Large intestine (tissue), 3 donors: ENCODE measurements at regions not wholly inside any gene's neighbourhood (a gene's known extent, or its start where the extent isn't known, plus 50 kb on each side); places are given as distances from the start of the nearest gene placed in this dataset.
"Not testable (repeated sequence)": the region's sequence is repeated elsewhere in the genome, so short reads cannot be mapped to it uniquely, and the experiment has no call there.

Source experiments
- DNase-seq, 2 donors: peaks; one replicate each; pipeline versions ENCODE4 v3.0.0 to v3.0.0-alpha.2; 2013
- H3K27ac ChIP-seq: one replicate; pipeline ENCODE4 v1.5.1; 2013; ENCODE audit warnings: low read length
- H3K27me3 ChIP-seq: 2 replicates; pipeline ENCODE4 v1.6.1; 2013; ENCODE audit warnings: low read length; ENCODE audit not compliant: control insufficient read depth, insufficient read depth
- H3K36me3 ChIP-seq: 2 replicates; pipeline ENCODE4 v1.6.1; 2013; ENCODE audit warnings: low read length; ENCODE audit not compliant: control insufficient read depth, insufficient read depth
- H3K4me1 ChIP-seq: one replicate; pipeline ENCODE4 v1.6.1; 2013; ENCODE audit warnings: low read length; ENCODE audit not compliant: control insufficient read depth, insufficient read depth
- H3K4me3 ChIP-seq: one replicate; pipeline ENCODE4 v1.5.1; 2013; ENCODE audit warnings: low read length
- H3K9me3 ChIP-seq: one replicate; pipeline ENCODE4 v1.6.1; 2013; ENCODE audit warnings: mild to moderate bottlenecking, low read depth, low read length, moderate library complexity; ENCODE audit not compliant: control insufficient read depth
- WGBS: methylation state at CpG from one replicate; pipeline ENCODE4 v1.1.5; 2013; ENCODE audit warnings: low lambda C conversion rate; ENCODE audit not compliant: insufficient coverage; 5-methylcytosine and 5-hydroxymethylcytosine counted together

DNA sequence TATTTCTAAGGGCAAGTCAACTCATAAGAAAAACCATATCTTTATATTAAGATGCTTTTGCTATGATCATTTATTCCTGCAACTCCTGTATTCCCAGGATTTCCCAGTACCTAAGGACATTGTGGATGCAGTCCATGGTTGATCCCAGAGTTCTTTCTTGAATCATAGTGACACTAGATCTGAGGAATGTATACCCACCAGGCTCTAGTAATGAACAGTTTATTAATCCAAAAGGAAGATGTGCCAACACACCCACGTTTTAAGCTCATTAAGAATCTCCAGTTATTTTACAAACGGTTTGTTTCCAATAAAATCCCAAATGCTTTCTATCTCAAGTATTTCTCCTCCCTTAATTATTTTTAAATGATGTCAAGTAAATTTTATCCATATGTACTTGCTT, 210.8 kb upstream of the ZEB2 start:
- Histone ChIP-seq H3K4me3 (no peak overlapping the region), H3K27me3 (no peaks in the 10 kb centered on the region), H3K27ac (no peak overlapping the region), H3K4me1 (no peaks in the 10 kb centered on the region), H3K36me3 (no peaks in the 10 kb centered on the region), H3K9me3 (peaks cover 2% of the 10 kb centered on the region)
- 100% methylated on average over 1 of the region's 2 CpGs for WGBS
- DNase-seq = no peak

DNA sequence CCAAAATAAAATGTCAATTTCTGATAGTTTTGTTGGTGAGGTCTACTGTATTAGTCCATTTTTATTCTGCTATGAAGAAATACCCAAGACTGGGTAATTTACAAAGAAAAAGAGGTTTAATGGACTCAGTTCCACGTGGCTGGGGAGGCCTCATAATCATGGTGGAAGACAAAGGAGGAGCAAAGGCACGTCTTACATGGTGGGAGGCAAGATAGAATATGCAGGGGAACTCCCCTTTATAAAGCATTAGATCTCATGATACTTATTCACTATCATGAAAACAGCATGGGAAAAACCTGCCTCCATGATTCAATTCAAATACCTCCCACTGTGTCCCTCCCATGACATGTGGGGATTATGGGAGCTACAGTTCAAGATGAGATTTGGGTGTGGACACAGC, 204.5 kb upstream of the ZEB2 start:
- H3K27ac ChIP-seq, H3K27me3 ChIP-seq, H3K4me1 ChIP-seq, DNase-seq, H3K4me3 ChIP-seq, H3K36me3 ChIP-seq, H3K9me3 ChIP-seq: not testable (repeated sequence)
- WGBS = no CpG with 5 or more reads among the region's 2 CpGs

GRCh38 chr2:144718376-144718775, 198.5 kb upstream of the ZEB2 start:
- DNase-seq = no peak
- H3K4me3 ChIP-seq = no peak overlapping the region
- no peaks in the 10 kb centered on the region for H3K27me3 ChIP-seq
- no peak overlapping the region for H3K27ac ChIP-seq
- no peaks in the 10 kb centered on the region for H3K9me3 ChIP-seq
- H3K36me3 ChIP-seq = no peaks in the 10 kb centered on the region
- no peaks in the 10 kb centered on the region for H3K4me1 ChIP-seq

- Histone ChIP-seq H3K27ac (no peak overlapping the region), H3K4me3 (no peak overlapping the region), H3K9me3 (no peaks in the 10 kb centered on the region), H3K4me1 (no peaks in the 10 kb centered on the region), H3K36me3 (no peaks in the 10 kb centered on the region), H3K27me3 (no peaks in the 10 kb centered on the region)
- DNase-seq = no peak
- 92% methylated on average over 2 of the region's 3 CpGs for WGBS
These were observed 196.1 kb upstream of the ZEB2 start for GRCh38 chr2:144715992-144716391.

DNA sequence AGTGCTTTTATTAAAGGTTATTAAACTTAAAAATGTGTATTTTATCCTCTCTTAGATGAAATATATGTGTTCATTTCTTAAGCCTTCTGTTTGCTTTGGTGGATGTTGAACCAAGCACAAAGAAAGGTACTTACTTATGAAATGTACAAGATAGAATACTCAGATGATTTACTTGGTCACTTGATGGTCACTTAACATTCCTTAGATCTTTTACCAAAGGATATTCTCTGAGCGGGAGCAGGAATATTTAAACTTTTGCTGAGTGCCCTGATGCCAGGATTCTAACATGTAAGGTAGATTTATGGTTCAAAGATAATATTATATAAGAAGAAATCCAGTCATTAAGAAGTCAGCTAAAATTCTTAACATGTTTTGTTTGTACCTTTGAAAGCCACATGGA, 193.5 kb upstream of the ZEB2 start:
- H3K4me1 ChIP-seq = no peaks in the 10 kb centered on the region
- H3K4me3 ChIP-seq = no peak overlapping the region
- H3K27me3 ChIP-seq = no peaks in the 10 kb centered on the region
- DNase-seq = no peak
- no peaks in the 10 kb centered on the region for H3K9me3 ChIP-seq
- no peaks in the 10 kb centered on the region for H3K36me3 ChIP-seq
- no CpG with 5 or more reads among the region's 1 CpG for WGBS
- H3K27ac ChIP-seq = no peak overlapping the region

DNA sequence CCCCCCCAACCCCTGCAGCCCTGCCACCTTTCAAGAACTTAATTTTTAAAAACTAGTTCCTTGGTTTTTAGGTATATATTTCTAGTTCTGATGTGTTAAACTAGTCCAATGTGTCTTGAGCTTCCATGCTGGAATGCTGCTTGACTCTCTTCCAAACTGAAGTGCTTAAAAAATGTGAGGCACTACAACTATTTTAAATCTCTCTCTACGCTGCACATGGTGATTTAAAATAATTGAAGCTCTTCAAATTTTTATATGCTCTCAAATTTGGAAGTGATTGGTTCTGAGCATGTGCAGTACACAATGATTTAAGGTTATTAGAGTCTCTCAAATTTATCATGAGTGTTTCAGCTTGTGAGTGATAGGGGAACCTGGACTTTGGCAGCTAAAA, 192.6 kb upstream of the ZEB2 start:
- no peak overlapping the region for H3K27ac ChIP-seq
- no peaks in the 10 kb centered on the region for H3K4me1 ChIP-seq
- no peak overlapping the region for H3K4me3 ChIP-seq
- no peaks in the 10 kb centered on the region for H3K27me3 ChIP-seq
- no peak for DNase-seq
- no peaks in the 10 kb centered on the region for H3K9me3 ChIP-seq
- WGBS = no CpG with 5 or more reads among the region's 1 CpG
- no peaks in the 10 kb centered on the region for H3K36me3 ChIP-seq

DNA sequence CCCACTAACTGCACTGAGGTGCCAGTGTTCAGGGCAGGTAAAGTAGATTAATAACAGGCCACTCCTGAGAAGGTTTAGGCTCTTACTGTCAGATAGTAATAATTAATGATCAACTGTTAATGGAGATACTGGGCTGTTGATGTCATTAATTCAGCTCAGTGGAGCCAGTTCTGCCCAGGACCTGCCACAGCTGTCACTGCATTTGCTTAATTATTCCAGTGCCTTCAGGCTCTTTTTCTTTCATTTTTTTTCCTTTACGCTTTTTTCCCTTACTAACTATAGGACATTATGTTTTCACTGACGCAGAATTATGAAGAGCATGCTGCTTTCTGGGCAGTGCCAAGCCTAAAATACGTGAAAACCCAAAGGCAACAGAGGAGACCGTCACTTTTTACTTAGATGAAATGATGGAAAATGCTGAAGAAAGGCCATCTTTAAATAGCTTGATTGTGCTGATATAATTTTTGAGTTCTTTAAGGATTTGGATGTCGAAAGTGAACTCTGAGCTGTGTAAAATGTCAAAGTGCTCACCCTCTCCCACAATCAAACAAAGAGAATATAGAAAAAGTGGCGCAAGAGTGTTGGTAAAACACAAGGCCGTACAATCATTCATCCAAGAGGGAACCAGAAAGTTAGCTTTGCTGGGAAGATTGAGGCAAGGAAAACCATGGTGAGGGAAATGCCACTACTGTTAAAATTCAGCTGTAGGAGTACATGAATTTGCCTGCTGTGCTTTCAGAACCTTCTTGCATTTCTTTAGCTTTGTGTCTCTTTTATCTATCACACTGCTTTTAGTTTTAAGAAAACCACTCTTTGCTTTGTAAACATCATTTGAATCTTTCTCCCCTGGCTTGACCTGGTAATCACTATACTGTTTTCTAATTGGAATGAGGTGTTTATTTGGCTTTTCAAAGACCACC, 192.0 kb upstream of the ZEB2 start:
- Histone ChIP-seq H3K4me3 (no peak overlapping the region), H3K36me3 (no peaks in the 10 kb centered on the region), H3K27me3 (no peaks in the 10 kb centered on the region), H3K9me3 (no peaks in the 10 kb centered on the region), H3K4me1 (no peaks in the 10 kb centered on the region), H3K27ac (no peak overlapping the region)
- 100% methylated on average over 3 of the region's 7 CpGs for WGBS
- no peak for DNase-seq

DNA sequence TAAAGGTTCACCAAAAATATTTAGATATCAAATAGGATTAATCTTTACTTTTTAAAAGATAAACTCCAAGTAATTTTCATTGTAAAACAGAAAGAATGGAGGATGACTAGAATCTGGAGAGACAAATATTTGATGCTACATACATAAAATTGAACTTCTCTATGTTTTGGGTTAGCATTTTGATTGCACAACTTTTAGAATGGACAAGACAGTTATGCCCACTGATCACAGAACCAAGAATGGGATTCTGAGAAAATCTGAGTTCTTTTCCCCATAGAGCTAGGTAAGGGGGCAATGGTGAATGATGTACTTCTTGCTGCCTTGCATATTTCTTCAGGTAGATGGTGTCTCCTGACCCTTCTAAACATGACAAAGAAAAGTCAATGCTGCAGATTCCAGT, 191.2 kb upstream of the ZEB2 start:
- no peaks in the 10 kb centered on the region for H3K4me1 ChIP-seq
- H3K27ac ChIP-seq = no peak overlapping the region
- H3K4me3 ChIP-seq = no peak overlapping the region
- DNase-seq = no peak
- H3K36me3 ChIP-seq = no peaks in the 10 kb centered on the region
- no peaks in the 10 kb centered on the region for H3K27me3 ChIP-seq
- no peaks in the 10 kb centered on the region for H3K9me3 ChIP-seq

DNA sequence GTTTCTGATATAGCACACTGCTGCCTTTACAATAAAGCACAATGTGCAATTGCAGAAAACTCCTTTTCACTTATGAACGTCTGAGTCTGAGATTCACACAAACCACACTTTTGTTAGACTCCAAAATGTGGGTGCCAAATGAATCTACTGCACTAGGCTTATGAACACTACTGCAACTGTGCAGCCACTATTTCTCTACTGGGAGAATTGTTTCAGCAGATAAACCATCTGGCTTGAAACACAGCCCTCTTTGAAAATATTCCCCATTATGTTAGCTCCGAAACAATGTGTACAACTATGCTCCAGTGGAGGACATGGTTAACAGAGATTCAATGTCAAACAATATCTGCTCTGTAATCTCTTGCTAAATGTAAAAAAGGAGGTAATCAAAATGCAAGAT, 188.7 kb upstream of the ZEB2 start:
- Histone ChIP-seq H3K27me3 (no peaks in the 10 kb centered on the region), H3K36me3 (no peaks in the 10 kb centered on the region), H3K4me1 (no peaks in the 10 kb centered on the region), H3K27ac (no peak overlapping the region), H3K4me3 (no peak overlapping the region), H3K9me3 (no peaks in the 10 kb centered on the region)
- no peak for DNase-seq
- WGBS = no CpG with 5 or more reads among the region's 2 CpGs

DNA sequence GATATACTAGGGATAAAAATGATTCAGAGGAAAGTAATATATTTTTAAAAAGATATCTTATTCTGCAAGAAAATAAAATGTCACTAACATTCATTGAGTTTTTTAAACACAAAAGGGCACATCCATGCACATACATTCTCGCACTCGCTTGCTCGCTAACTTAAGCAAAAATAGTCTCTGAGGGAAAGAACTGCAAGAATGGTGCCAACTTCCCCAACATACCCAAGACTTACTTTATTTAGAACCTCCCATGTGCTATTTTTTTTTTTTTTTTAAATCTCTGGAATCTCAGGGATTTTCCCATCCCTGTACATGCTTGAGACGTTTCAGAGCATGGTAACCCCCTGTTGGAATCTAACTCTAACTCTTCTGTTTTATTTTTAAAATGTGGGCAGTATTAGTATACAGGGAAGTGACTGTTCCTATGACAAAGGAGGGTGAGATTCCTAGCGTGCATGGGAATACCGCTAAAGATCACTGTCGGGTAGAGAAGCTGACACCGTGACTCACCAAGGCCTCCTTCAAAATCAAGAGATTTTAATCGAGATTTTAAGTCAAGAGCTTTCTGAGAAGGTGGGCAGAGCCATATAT, 187.9 kb upstream of the ZEB2 start:
- 89% methylated on average over 8 of the region's 9 CpGs for WGBS
- no peaks in the 10 kb centered on the region for H3K36me3 ChIP-seq
- H3K4me3 ChIP-seq = no peak overlapping the region

GRCh38 chr2:144706647-144707046, 186.7 kb upstream of the ZEB2 start:
- 100% methylated on average over 1 of the region's 4 CpGs for WGBS
- no peaks in the 10 kb centered on the region for H3K27me3 ChIP-seq
- no peak for DNase-seq

More for the DNA sequence above, 187.9 kb upstream of the ZEB2 start:
- Histone ChIP-seq H3K27ac (no peak overlapping the region), H3K9me3 (no peaks in the 10 kb centered on the region), H3K4me1 (no peaks in the 10 kb centered on the region), H3K27me3 (no peaks in the 10 kb centered on the region)
- DNase-seq = no peak

More at GRCh38 chr2:144706647-144707046, 186.7 kb upstream of the ZEB2 start:
- Histone ChIP-seq H3K27ac (no peak overlapping the region), H3K9me3 (no peaks in the 10 kb centered on the region), H3K4me1 (no peaks in the 10 kb centered on the region), H3K36me3 (no peaks in the 10 kb centered on the region), H3K4me3 (no peak overlapping the region)
